HUES48 (cell line): ENCODE measurements at regions not wholly inside any gene's neighbourhood (a gene's known extent, or its start where the extent isn't known, plus 50 kb on each side); places are given as distances from the start of the nearest gene placed in this dataset.
"Not testable (repeated sequence)": the region's sequence is repeated elsewhere in the genome, so short reads cannot be mapped to it uniquely, and the experiment has no call there.

ENCODE experiments used
- H3K27ac ChIP-seq: one replicate; pipeline ENCODE4 v1.7.0; 2013; ENCODE audit warnings: low read depth, low read length, inconsistent platforms
- H3K27me3 ChIP-seq: 2 replicates; pipeline ENCODE4 v1.6.1; 2013; ENCODE audit warnings: mild to moderate bottlenecking, low read length; ENCODE audit not compliant: control insufficient read depth, insufficient read depth
- H3K36me3 ChIP-seq: 2 replicates; pipeline ENCODE4 v1.6.1; 2013; ENCODE audit warnings: low read length; ENCODE audit not compliant: control insufficient read depth, insufficient read depth
- H3K4me1 ChIP-seq: 2 replicates; pipeline ENCODE4 v1.6.1; 2013; ENCODE audit warnings: mild to moderate bottlenecking, low read length; ENCODE audit not compliant: control insufficient read depth, insufficient read depth
- H3K4me3 ChIP-seq: 2 replicates; pipeline ENCODE4 v1.5.1; 2013; ENCODE audit warnings: mild to moderate bottlenecking, low read depth, low read length
- H3K9ac ChIP-seq: 2 replicates; pipeline ENCODE4 v1.6.1; 2013; ENCODE audit warnings: mild to moderate bottlenecking, low read depth, low read length, moderate library complexity
- H3K9me3 ChIP-seq: 2 replicates; pipeline ENCODE4 v1.6.1; 2013; ENCODE audit warnings: low read length; ENCODE audit not compliant: control insufficient read depth, insufficient read depth

- H3K4me1 ChIP-seq, H3K9me3 ChIP-seq: not testable (repeated sequence)
Observed at GRCh38 chr16:60359412-60359811, 1625.3 kb upstream of the GOT2 start.

GRCh38 chr16:60357876-60358522 is 1623.9 kb upstream of the GOT2 start:
- H3K4me1 ChIP-seq, H3K4me3 ChIP-seq, H3K36me3 ChIP-seq, H3K9ac ChIP-seq, H3K27me3 ChIP-seq, H3K9me3 ChIP-seq, H3K27ac ChIP-seq: not testable (repeated sequence)

More at GRCh38 chr16:60359412-60359811, 1625.3 kb upstream of the GOT2 start:
- not testable (repeated sequence) for H3K27me3 ChIP-seq, H3K9ac ChIP-seq, H3K36me3 ChIP-seq, H3K4me3 ChIP-seq, H3K27ac ChIP-seq

- Histone ChIP-seq H3K4me1 (no peaks in the 10 kb centered on the region), H3K36me3 (no peaks in the 10 kb centered on the region), H3K9me3 (no peaks in the 10 kb centered on the region), H3K27ac (no peak overlapping the region), H3K9ac (no peak overlapping the region), H3K27me3 (no peaks in the 10 kb centered on the region), H3K4me3 (no peak overlapping the region)
Observed at GRCh38 chr16:60346256-60346655, 1612.1 kb upstream of the GOT2 start.

GRCh38 chr16:60337671-60338070 is 1603.6 kb upstream of the GOT2 start:
- Histone ChIP-seq H3K27me3 (no peaks in the 10 kb centered on the region), H3K4me1 (no peaks in the 10 kb centered on the region), H3K36me3 (no peaks in the 10 kb centered on the region), H3K27ac (no peak overlapping the region), H3K9me3 (no peaks in the 10 kb centered on the region), H3K9ac (no peak overlapping the region), H3K4me3 (no peak overlapping the region)

GRCh38 chr16:60331168-60331567 is 1597.1 kb upstream of the GOT2 start:
- no peaks in the 10 kb centered on the region for H3K4me1 ChIP-seq
- no peaks in the 10 kb centered on the region for H3K27me3 ChIP-seq
- H3K9me3 ChIP-seq: no peaks in the 10 kb centered on the region
- no peak overlapping the region for H3K4me3 ChIP-seq
- no peak overlapping the region for H3K27ac ChIP-seq
- H3K9ac ChIP-seq: no peak overlapping the region
- H3K36me3 ChIP-seq: no peaks in the 10 kb centered on the region

GRCh38 chr16:60329108-60329507 is 1595.0 kb upstream of the GOT2 start:
- H3K9ac ChIP-seq: no peak overlapping the region
- H3K36me3 ChIP-seq: no peaks in the 10 kb centered on the region
- no peaks in the 10 kb centered on the region for H3K4me1 ChIP-seq
- no peak overlapping the region for H3K4me3 ChIP-seq
- no peaks in the 10 kb centered on the region for H3K27me3 ChIP-seq
- H3K27ac ChIP-seq: no peak overlapping the region
- H3K9me3 ChIP-seq: no peaks in the 10 kb centered on the region

GRCh38 chr16:60328152-60328551 is 1594.0 kb upstream of the GOT2 start:
- Histone ChIP-seq H3K4me1 (no peaks in the 10 kb centered on the region), H3K27me3 (no peaks in the 10 kb centered on the region), H3K9me3 (no peaks in the 10 kb centered on the region), H3K9ac (no peak overlapping the region), H3K36me3 (no peaks in the 10 kb centered on the region), H3K4me3 (no peak overlapping the region), H3K27ac (no peak overlapping the region)

GRCh38 chr16:60318486-60318885 is 1584.4 kb upstream of the GOT2 start:
- no peaks in the 10 kb centered on the region for H3K9me3 ChIP-seq
- H3K27ac ChIP-seq: no peak overlapping the region
- H3K36me3 ChIP-seq: no peaks in the 10 kb centered on the region
- H3K27me3 ChIP-seq: no peaks in the 10 kb centered on the region
- no peak overlapping the region for H3K9ac ChIP-seq
- no peak overlapping the region for H3K4me3 ChIP-seq
- H3K4me1 ChIP-seq: 0 out of 2 replicates have a peak, but pooled peaks cover 13% of the 10 kb centered on the region

GRCh38 chr16:60310846-60311445 is 1576.8 kb upstream of the GOT2 start:
- Histone ChIP-seq H3K9ac (no peak overlapping the region), H3K27me3 (no peaks in the 10 kb centered on the region), H3K9me3 (no peaks in the 10 kb centered on the region), H3K4me1 (peaks cover 21% of the 10 kb centered on the region), H3K36me3 (no peaks in the 10 kb centered on the region), H3K4me3 (no peak overlapping the region), H3K27ac (no peak overlapping the region)

GRCh38 chr16:60304720-60305119 is 1570.6 kb upstream of the GOT2 start:
- no peaks in the 10 kb centered on the region for H3K27me3 ChIP-seq
- no peak overlapping the region for H3K27ac ChIP-seq
- H3K4me3 ChIP-seq: no peak overlapping the region
- H3K36me3 ChIP-seq: no peaks in the 10 kb centered on the region
- H3K9ac ChIP-seq: no peak overlapping the region
- no peaks in the 10 kb centered on the region for H3K9me3 ChIP-seq
- H3K4me1 ChIP-seq: no peaks in the 10 kb centered on the region

GRCh38 chr16:60304066-60304465 is 1570.0 kb upstream of the GOT2 start:
- Histone ChIP-seq H3K27me3 (no peaks in the 10 kb centered on the region), H3K4me1 (no peaks in the 10 kb centered on the region), H3K9ac (no peak overlapping the region), H3K36me3 (no peaks in the 10 kb centered on the region), H3K27ac (no peak overlapping the region), H3K9me3 (no peaks in the 10 kb centered on the region), H3K4me3 (no peak overlapping the region)
